ENCODE measurements at regions not wholly inside any gene's neighbourhood (a gene's known extent, or its start where the extent isn't known, plus 50 kb on each side); places are given as distances from the start of the nearest gene placed in this dataset.
"Not testable (repeated sequence)": the region's sequence is repeated elsewhere in the genome, so short reads cannot be mapped to it uniquely, and the experiment has no call there.

DNA sequence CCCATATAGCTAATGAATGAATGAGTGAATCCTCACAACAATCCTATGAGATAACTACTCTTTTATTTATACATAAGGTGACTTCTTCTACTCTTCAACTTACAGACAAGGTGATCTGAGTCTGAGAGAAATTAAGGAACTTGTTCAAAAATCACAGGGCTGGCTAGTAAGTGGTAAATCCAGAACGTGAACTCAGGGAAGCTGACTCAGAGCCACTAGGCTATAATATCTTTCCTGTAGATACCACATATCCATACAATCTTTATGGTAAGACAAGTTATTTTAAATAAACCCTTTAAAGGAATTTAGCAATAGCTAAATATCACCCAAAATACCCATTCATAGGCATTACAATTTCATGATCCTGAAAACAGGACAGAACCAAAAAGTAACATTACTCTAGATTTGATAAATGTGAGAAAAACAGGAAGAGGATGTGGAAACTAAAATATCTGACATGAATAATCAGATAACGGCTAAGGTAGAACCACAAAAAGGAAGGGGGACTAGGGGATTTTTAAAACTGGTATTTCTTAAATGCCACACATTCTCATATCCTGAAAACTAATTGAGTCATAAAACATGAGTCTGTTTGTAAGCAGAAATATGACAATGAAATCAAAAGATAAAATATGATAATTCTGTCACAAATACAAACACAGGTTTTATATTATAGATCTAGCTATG, 119.7 kb downstream of the NBPF8 start:
- H3K36me3 ChIP-seq; H3K9me3 ChIP-seq; H3K27me3 ChIP-seq; H3K4me1 ChIP-seq; DNase-seq; H3K4me3 ChIP-seq (ENCODE audit: low read depth, low read length): not testable (repeated sequence)

DNA sequence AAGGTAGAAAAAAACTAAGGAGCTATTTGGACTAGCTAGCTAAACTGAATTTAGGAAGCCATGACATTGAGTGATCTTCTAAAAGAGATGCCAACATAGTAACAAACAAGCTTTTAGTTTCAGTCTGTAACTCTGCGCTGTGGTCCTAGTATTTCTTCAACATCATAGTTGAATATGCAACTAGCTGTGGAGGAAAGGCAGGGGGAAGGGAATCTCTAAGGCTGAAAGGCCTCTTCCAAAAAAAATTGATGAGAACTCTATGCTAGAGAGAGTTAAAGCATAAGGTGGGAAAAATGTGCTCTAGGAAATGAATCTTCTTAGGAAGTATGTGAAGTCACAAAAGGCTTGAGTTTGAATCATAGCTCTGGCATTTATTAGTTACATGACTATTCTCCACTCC, 120.2 kb downstream of the NBPF8 start:
- not testable (repeated sequence) for H3K4me3 ChIP-seq (ENCODE audit: low read depth, low read length); H3K4me1 ChIP-seq; H3K9me3 ChIP-seq; DNase-seq; H3K36me3 ChIP-seq; H3K27me3 ChIP-seq

DNA sequence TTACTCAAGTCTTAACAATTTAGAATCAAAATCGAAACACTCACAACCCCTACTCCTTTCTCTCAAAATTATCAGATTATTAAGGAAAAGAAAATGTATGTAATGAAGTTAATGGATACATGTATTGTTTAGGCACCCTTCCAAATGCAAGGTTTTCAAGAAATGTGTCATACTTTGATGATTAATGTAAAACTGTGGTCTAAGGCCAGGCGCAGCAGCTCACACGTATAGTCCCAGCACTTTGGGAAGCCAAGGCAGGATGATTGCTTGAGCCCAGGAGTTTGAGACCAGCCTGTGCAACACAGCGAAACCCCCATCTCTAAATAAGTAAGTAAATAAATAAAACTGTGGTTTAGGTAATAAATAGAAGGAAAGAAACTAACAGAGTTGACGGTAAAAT, 126.6 kb downstream of the NBPF8 start:
- not testable (repeated sequence) for H3K27me3 ChIP-seq; H3K36me3 ChIP-seq; DNase-seq; H3K9me3 ChIP-seq; H3K4me1 ChIP-seq; H3K4me3 ChIP-seq (ENCODE audit: low read depth, low read length)

DNA sequence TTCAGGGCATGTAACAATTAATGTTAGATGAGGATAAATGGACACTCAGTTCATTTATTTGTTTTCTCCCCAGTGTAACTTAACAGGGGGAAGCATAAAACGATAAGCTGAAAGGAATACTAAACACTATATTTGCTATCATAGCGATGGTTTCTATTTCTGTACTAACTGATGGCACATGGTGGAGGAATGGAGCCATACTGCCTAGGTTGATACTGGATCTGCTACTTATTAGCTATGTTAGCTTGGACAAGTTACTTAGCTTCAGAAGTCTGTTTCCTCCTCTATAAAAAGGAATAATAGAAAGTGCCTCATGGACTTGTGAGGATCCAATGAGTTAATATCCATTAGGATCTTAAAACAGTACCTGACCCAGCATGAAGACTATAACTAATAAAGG, 127.5 kb downstream of the NBPF8 start:
- not testable (repeated sequence) for DNase-seq

DNA sequence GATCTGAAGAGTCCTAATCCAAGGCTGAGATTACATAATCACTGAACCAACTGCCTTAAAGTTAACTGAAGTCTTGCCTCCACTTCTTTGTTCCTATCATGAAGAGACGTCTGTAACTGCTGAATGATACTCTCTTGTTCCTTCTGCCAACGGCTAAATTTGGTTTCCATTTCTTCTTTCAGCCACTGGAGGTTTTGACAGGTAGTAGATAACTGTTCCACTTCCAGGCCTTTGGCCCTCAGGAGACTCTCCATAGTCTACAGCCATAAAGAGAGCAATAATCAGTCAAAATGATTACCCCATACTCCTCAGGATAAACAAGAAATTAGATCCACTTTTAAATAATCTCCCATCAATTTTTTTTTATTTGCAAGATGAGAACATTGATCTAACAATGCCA, 128.1 kb downstream of the NBPF8 start:
- H3K36me3 ChIP-seq; H3K27me3 ChIP-seq; H3K4me3 ChIP-seq (ENCODE audit: low read depth, low read length); H3K4me1 ChIP-seq; H3K9me3 ChIP-seq; DNase-seq: not testable (repeated sequence)

More for the DNA sequence above, 127.5 kb downstream of the NBPF8 start:
- not testable (repeated sequence) for H3K4me1 ChIP-seq; H3K9me3 ChIP-seq; H3K36me3 ChIP-seq; H3K27me3 ChIP-seq; H3K4me3 ChIP-seq (ENCODE audit: low read depth, low read length)

DNA sequence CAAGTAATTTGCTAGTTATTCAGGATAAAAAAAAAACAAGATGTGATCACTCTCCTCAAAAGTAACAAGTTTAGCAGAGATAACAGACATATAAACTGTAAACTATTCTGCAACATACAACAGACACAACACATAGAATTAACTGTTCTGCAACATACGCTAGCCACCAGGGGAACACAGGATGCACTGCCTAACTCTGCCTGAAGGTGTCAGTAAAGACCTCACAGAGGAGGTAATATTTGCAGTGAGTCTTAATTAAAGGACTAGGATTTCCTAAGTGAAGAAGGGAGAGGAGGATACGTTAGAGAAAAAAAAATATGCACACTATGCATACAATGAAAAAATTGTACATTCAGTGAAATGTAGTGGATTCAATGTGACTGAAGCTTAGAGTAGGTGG, 129.6 kb downstream of the NBPF8 start:
- TF ChIP-seq, protein P1, sequence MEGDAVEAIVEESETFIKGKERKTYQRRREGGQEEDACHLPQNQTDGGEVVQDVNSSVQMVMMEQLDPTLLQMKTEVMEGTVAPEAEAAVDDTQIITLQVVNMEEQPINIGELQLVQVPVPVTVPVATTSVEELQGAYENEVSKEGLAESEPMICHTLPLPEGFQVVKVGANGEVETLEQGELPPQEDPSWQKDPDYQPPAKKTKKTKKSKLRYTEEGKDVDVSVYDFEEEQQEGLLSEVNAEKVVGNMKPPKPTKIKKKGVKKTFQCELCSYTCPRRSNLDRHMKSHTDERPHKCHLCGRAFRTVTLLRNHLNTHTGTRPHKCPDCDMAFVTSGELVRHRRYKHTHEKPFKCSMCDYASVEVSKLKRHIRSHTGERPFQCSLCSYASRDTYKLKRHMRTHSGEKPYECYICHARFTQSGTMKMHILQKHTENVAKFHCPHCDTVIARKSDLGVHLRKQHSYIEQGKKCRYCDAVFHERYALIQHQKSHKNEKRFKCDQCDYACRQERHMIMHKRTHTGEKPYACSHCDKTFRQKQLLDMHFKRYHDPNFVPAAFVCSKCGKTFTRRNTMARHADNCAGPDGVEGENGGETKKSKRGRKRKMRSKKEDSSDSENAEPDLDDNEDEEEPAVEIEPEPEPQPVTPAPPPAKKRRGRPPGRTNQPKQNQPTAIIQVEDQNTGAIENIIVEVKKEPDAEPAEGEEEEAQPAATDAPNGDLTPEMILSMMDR (IDR thresholded peaks at IDR 0.05; ENCODE audit: low read depth, low read length): peak; percentile 38
- H3K36me3 ChIP-seq; H3K27me3 ChIP-seq; H3K9me3 ChIP-seq; H3K4me3 ChIP-seq (ENCODE audit: low read depth, low read length); H3K4me1 ChIP-seq: not testable (repeated sequence)
- DNase-seq: peak; percentile 75

DNA sequence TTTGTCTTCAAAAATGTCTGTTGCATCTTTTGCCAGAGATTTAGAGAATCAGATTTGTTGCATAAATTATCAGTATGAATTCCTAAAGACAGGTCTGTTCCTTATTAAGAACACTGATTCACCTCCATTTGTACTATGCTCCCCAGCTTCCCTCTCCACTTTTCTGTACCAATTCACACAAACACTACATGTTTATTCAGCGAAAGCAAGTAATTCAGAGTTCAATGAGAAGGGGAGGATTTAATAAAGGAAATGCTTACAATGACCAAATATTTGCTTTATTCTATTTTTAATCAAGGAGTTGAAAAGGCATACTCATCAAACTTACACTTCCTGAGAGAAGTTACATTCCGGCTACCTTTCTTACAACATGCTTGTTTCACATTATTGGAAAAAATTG, 135.5 kb downstream of the NBPF8 start:
- H3K27me3 ChIP-seq; DNase-seq; H3K36me3 ChIP-seq; H3K4me3 ChIP-seq (ENCODE audit: low read depth, low read length); H3K4me1 ChIP-seq; H3K9me3 ChIP-seq: not testable (repeated sequence)

DNA sequence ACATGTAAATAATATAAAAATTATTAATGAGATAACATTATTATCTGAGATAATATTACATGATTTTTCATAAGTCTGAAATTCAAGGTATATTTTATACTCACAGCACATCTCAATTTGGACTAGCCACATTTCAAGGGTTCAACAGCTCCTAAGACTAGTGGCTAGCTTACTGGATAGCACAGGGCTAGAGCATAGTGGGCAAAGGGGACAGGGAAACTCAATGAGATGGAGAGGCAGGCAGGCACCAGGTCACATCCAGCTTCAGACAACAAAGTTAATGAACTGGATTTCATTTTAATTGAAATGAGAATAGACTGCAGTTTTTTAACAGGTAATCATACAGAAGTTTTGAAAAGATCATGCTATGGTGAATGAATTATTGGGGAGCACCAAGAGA, 137.4 kb downstream of the NBPF8 start:
- H3K9me3 ChIP-seq; H3K27me3 ChIP-seq; H3K4me3 ChIP-seq (ENCODE audit: low read depth, low read length); DNase-seq; H3K4me1 ChIP-seq; H3K36me3 ChIP-seq: not testable (repeated sequence)

DNA sequence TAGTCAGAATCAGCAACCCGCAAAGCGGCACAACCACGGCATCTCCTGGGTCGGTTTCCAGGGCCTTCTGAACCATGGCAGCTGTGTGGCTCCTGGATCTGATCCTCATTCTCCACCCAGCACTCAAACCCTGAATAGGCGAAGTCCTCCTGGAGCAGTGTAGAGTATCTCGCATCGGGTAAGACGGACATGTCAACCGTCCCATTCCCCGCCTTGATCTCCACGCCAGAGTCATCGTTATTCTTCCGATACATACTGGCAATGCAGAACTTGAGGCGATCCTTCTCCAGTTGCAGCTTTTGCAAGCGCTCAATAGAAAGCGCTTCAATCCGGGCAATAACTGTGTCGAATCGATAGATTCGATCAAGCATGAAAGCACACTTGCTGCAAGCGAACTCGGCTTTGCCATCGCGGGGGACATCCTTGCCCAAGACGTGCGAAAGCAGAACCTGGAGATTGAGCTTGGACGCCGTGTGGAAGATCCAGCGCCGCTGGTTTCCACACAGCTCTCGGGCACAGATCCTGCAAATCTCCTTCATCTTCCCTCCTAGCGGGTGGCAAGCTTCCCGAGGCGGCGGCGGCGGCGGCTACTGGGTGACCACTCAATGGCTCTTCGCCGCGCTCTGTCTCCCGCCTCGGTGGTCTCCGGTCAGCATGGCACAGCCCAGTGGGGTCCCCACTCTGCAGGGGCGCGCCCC, 142.9 kb downstream of the NBPF8 start:
- H3K4me1 ChIP-seq, H3K36me3 ChIP-seq, DNase-seq, H3K9me3 ChIP-seq, H3K27me3 ChIP-seq: not testable (repeated sequence)
- peak overlapping the region; percentile 60 for H3K4me3 ChIP-seq (ENCODE audit: low read depth, low read length)

DNA sequence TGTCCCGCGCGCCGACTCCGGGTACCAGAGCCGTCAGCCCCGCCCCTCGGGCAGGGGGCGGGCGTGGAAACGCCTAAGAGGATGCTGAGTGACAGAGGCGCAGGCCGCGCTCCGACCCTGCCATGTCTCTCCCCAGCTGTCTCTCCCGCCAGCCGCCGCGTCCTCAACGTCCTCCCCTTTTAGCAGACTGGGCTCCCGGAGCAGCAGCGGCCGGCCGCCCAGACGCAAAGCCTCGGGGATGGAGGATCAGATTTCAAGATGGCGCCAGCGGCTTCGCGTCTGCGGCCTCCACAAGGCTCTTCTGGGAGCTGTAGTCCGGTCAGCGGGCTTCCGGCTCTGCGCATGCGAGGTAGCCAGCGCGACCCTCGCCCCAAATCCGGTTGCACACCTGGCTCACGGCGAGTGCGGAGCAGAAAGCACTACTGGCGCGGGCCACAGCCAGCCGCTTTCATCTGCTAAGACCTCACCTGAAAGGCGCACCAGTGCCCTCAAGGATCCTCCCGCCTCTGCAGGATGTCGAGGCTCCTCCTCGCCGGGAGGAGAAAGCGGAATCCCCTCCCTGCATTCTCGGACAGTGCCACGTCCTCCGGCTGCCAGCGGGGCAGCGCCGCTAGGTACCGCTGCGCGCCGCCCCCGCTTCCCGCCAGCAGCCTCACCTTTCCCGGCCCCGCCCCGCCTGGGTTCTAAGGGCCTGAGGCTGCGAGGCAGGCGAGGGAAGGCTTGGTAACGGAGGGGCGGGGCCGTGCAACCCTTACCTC, 143.6 kb downstream of the NBPF8 start:
- not testable (repeated sequence) for H3K9me3 ChIP-seq, H3K4me1 ChIP-seq, H3K27me3 ChIP-seq, H3K36me3 ChIP-seq
- DNase-seq: peak; percentile 86
- H3K4me3 ChIP-seq (ENCODE audit: low read depth, low read length): peak overlapping the region; percentile 58

DNA sequence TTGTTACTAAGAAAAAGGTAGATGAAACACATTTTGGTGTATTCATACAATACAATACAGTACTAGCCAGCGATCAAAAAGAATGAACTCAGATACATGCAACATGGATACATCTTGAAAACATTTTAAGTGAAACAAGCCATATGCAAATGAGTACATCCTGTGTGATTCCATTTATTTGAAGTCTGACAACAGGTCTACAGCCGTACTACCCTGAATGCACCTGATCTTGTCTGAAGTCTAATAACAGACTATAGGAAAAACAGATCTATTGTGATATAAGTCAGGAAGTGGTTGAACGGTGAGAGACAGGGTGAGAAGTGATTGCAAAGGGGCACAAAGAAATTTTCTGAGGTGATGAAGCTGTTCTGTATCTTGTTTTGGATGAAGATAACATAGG, 146.9 kb downstream of the NBPF8 start:
- H3K4me3 ChIP-seq (ENCODE audit: low read depth, low read length); H3K9me3 ChIP-seq; DNase-seq; H3K4me1 ChIP-seq; H3K36me3 ChIP-seq; H3K27me3 ChIP-seq: not testable (repeated sequence)

DNA sequence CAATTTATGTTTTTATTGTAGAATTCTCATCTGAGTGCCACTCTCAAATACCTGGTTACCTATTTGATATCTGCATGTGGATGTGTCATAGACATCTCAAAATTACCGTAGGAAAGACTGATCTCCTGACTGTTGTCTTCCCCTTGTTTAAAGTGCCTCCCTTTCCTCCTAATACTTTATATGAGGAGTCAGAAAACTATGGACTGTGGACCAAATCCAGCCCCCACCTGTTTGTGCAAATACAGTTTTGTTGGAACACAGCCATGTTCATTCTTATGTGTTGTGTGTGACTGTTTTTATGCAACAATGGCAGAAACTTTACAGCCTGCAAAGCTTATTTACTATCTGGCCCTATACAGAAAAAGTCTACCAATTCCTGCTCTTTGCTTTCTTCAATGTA, 150.6 kb downstream of the NBPF8 start:
- H3K9me3 ChIP-seq; H3K4me3 ChIP-seq (ENCODE audit: low read depth, low read length); DNase-seq; H3K4me1 ChIP-seq; H3K36me3 ChIP-seq; H3K27me3 ChIP-seq: not testable (repeated sequence)

DNA sequence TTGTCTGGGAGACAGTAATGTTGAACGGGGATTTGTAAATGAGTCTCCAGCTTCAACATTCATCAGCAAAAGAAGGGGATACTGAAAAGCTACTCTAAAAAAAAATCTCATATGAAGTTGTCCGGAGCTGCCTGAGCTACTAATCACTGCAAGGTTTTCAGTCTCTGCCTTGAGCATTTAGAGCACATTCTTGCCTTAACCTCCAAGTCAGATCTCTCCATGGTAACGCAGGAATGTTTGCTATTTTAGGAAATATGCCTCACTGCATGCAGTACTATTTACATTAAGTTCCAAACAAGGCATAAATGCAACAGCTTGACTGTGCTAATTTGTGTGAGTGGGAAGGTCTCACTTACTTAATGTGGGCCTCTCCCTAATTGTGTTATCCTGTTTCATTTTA, 152.8 kb downstream of the NBPF8 start:
- H3K36me3 ChIP-seq; H3K4me3 ChIP-seq (ENCODE audit: low read depth, low read length): not testable (repeated sequence)

DNA sequence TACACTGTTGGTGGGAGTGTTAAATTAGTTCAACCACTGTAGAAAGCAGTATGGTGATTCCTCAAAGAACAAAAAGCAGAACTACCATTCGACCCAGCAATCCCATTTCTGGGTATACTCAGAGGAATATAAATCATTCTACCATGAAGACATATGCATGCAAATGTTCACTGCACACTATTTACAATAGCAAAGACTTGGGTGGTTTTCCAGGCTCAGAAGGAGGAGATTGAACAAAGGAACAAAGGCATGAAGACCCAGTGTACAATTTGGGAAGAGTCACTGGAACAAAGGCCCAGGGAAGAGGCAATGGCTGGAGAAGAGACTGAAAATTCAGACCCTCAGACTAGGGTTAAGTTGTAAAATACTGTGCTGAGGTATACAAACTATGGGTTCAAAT, 148.5 kb upstream of the NBPF26 start:
- H3K9me3 ChIP-seq; DNase-seq; H3K4me3 ChIP-seq (ENCODE audit: low read depth, low read length); H3K4me1 ChIP-seq; H3K36me3 ChIP-seq; H3K27me3 ChIP-seq: not testable (repeated sequence)

More for the DNA sequence above, 152.8 kb downstream of the NBPF8 start:
- H3K9me3 ChIP-seq, H3K27me3 ChIP-seq, H3K4me1 ChIP-seq, DNase-seq: not testable (repeated sequence)

DNA sequence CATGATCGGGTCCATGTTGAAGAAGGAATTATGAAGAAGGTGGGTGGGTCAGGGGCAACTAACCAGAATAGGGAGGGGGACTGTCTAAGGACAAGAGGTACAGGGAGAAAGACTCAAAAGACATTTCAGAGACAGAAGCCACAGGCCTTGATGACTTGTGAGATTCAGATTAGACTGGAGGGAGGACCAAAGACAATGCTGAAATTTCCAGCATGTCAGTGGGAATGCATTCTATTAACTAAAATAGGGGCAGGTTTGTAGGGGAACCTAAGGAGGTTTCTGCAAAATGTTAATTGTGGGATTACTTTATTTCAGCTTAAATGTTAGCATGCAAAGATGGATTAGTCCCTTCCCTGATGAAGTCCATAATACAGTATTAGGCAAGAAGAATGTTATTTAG, 141.6 kb upstream of the NBPF26 start:
- H3K9me3 ChIP-seq; DNase-seq; H3K36me3 ChIP-seq; H3K27me3 ChIP-seq; H3K4me3 ChIP-seq (ENCODE audit: low read depth, low read length); H3K4me1 ChIP-seq: not testable (repeated sequence)

All from BE2C (cell line).